ENCODE measurements at regions not wholly inside any gene's neighbourhood (a gene's known extent, or its start where the extent isn't known, plus 50 kb on each side); places are given as distances from the start of the nearest gene placed in this dataset.
"Not testable (repeated sequence)": the region's sequence is repeated elsewhere in the genome, so short reads cannot be mapped to it uniquely, and the experiment has no call there.

DNA sequence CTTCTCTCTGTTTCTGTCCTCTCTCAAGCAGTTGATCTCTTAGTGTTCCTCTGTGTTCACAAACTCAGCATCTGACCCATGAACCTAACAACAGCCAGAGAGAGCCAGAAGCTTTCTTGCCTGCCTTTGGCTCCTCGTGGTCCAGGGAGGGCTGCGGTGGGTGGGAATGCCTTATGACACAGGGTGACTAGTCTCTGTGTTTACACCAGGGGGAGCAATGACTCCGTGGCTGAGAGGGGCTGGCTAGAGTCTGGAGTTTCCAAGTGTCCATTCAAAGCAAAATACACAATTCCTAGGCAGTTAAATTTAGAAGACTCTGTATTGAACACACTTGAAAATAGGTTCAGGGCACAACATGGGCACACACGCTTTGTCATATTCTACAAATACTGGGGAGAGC, 370.0 kb upstream of the FRG2C start:
- Histone ChIP-seq H3K36me3 (no peaks in the 10 kb centered on the region), H3K4me3 (no peak overlapping the region), H3K27me3 (replicated peaks; ENCODE audit: insufficient read depth) (no peaks in the 10 kb centered on the region), H3K9me3 (no peaks in the 10 kb centered on the region), H3K27ac (no peak overlapping the region), H3K4me1 (replicated peaks) (no peaks in the 10 kb centered on the region)
- TF ChIP-seq, protein P1, sequence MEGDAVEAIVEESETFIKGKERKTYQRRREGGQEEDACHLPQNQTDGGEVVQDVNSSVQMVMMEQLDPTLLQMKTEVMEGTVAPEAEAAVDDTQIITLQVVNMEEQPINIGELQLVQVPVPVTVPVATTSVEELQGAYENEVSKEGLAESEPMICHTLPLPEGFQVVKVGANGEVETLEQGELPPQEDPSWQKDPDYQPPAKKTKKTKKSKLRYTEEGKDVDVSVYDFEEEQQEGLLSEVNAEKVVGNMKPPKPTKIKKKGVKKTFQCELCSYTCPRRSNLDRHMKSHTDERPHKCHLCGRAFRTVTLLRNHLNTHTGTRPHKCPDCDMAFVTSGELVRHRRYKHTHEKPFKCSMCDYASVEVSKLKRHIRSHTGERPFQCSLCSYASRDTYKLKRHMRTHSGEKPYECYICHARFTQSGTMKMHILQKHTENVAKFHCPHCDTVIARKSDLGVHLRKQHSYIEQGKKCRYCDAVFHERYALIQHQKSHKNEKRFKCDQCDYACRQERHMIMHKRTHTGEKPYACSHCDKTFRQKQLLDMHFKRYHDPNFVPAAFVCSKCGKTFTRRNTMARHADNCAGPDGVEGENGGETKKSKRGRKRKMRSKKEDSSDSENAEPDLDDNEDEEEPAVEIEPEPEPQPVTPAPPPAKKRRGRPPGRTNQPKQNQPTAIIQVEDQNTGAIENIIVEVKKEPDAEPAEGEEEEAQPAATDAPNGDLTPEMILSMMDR (IDR thresholded peaks at IDR 0.05) = peak in 3 of 4 experiments; percentile 42 to 65 (median 58)
- TF ChIP-seq POLR2A (IDR thresholded peaks at IDR 0.05) = no peak
- 11% methylated on average over 4 of the region's 4 CpGs for WGBS
- no peak for DNase-seq (ENCODE audit: low spot score)
- intact Hi-C loops (cut with DNase I) = loop anchor here (5.0 kb wide), 1 partner anchor 133 kb away; no protein-coding TSS in a partner anchor

DNA sequence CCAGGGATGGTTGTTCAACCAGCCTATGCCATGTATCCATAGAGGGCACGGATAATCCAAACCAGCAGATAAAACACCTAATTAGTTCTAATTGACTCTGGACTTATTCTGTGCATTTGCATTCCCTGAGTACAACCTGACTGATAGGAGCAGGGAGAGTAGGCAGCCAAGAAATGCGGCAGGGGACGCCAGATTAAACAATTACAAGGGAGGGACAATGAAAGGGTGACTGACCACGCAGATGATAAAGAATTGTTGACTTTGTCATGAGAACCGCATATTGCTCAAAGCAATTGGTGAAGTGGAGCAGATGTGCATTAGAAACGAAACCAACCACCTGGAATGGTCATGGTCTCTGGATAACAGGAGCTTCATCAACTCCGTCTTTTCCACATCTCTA, 369.1 kb upstream of the FRG2C start:
- Histone ChIP-seq H3K4me3 (no peak overlapping the region), H3K27ac (no peak overlapping the region), H3K27me3 (replicated peaks; ENCODE audit: insufficient read depth) (no peaks in the 10 kb centered on the region), H3K4me1 (replicated peaks) (no peaks in the 10 kb centered on the region), H3K36me3 (no peaks in the 10 kb centered on the region), H3K9me3 (no peaks in the 10 kb centered on the region)
- 65% methylated on average over 7 of the region's 7 CpGs for WGBS
- TF ChIP-seq POLR2A (IDR thresholded peaks at IDR 0.05) = no peak
- TF ChIP-seq, protein P1 (IDR thresholded peaks at IDR 0.05) = no peak
- no peak for TF ChIP-seq POLR2AphosphoS5 (IDR thresholded peaks at IDR 0.05)
- intact Hi-C loops (cut with DNase I) = no loop called here
- DNase-seq (ENCODE audit: low spot score) = no peak

DNA sequence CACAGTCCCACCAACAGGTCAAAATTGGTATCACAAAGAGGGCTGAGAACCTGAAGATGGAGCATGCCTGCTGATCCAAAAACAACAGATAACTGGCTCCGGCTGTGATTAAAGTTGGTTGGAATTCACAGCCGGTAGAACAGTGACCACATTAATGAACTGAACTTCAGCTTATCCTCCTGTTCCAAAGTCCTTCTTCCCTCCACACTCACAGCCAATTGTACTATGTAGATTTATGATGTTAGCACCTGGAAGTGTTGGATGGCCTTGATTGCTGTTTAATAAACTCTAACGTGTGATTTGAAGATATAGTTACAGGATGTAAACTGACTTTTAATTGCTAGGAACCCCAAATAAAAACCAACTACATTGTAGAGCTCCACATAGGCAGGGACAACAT, 367.3 kb upstream of the FRG2C start:
- DNase-seq (ENCODE audit: low spot score) = no peak
- no peak overlapping the region for H3K27ac ChIP-seq
- no peaks in the 10 kb centered on the region for H3K4me1 ChIP-seq (replicated peaks)
- intact Hi-C loops (cut with DNase I) = no loop called here
- H3K4me3 ChIP-seq = no peak overlapping the region
- no peaks in the 10 kb centered on the region for H3K27me3 ChIP-seq (replicated peaks; ENCODE audit: insufficient read depth)
- H3K36me3 ChIP-seq = no peaks in the 10 kb centered on the region
- H3K9me3 ChIP-seq = no peaks in the 10 kb centered on the region
- WGBS = 69% methylated on average over 3 of the region's 3 CpGs
- TF ChIP-seq, protein P1 (IDR thresholded peaks at IDR 0.05) = no peak
- TF ChIP-seq POLR2AphosphoS5 (IDR thresholded peaks at IDR 0.05) = no peak
- TF ChIP-seq POLR2A (IDR thresholded peaks at IDR 0.05) = no peak

DNA sequence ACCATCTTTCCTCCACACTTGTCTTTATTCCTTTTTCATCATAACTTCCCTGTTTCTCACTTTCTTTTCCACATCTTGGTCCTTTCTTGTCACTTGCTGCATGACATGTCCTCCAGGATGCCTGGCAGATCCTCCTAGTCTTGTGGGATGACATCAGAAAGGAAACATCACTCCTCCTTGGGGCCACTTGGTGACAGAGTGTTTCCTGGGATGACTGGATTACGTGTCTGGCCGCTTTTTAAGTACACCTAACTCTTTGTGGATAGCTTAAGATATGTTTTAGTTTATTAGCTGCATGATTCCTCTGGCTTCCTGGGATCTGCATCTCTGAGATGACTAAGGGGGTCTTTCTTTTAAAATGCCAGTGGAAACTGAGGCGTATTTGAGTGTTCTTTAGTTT, 363.5 kb upstream of the FRG2C start:
- Histone ChIP-seq H3K4me1 (replicated peaks) (no peaks in the 10 kb centered on the region), H3K9me3 (no peaks in the 10 kb centered on the region), H3K27ac (no peak overlapping the region), H3K27me3 (replicated peaks; ENCODE audit: insufficient read depth) (no peaks in the 10 kb centered on the region), H3K36me3 (no peaks in the 10 kb centered on the region), H3K4me3 (no peak overlapping the region)
- intact Hi-C loops (cut with DNase I) = no loop called here
- TF ChIP-seq POLR2AphosphoS5 (IDR thresholded peaks at IDR 0.05) (no peak), POLR2A (IDR thresholded peaks at IDR 0.05) (no peak)
- TF ChIP-seq, protein P1 (IDR thresholded peaks at IDR 0.05) = no peak
- WGBS = 81% methylated on average over 3 of the region's 3 CpGs
- no peak for DNase-seq (ENCODE audit: low spot score)

DNA sequence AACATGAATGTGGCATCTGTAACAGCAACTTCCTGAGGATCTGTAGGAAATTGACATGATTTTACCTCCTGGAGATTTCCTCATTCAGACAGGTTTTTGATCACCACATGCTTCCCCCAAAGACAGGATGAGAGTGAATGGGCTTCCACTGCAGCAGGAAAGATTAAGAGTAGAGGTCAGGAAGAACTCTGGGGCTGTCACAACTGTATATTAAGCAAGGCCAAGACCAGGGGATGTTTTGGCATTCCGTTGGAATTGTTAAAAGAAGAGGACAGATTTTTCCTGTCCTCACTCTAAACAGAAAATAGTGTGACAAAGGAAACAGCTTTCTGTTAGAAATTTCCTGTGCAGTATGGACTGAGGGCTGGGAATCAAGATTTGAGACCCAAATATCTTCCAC, 363.1 kb upstream of the FRG2C start:
- H3K4me3 ChIP-seq; H3K36me3 ChIP-seq; H3K27ac ChIP-seq; intact Hi-C loops (cut with DNase I); H3K27me3 ChIP-seq (replicated peaks; ENCODE audit: insufficient read depth); H3K9me3 ChIP-seq; DNase-seq (ENCODE audit: low spot score); H3K4me1 ChIP-seq (replicated peaks): not testable (repeated sequence)
- WGBS = 55% methylated on average over 1 of the region's 1 CpG

All from prostate gland (tissue), 2 donors.